H9 (cell line): ENCODE measurements at regions not wholly inside any gene's neighbourhood (a gene's known extent, or its start where the extent isn't known, plus 50 kb on each side); places are given as distances from the start of the nearest gene placed in this dataset.

ENCODE experiments used
- DNase-seq: peaks from one replicate; pipeline ENCODE4 v3.0.0-alpha.2; 2017
- H2AFZ ChIP-seq: one replicate; pipeline ENCODE4 v1.6.1; 2013; ENCODE audit warnings: mild to moderate bottlenecking, low read length, control low read depth, moderate library complexity
- H2AK5ac ChIP-seq: 2 replicates; pipeline ENCODE4 v1.6.1; 2013; ENCODE audit warnings: low read length, control low read depth, mixed read lengths; ENCODE audit not compliant: insufficient read length
- H2BK120ac ChIP-seq: one replicate; pipeline ENCODE4 v1.6.1; 2013; ENCODE audit warnings: low read depth, mild to moderate bottlenecking, low read length, control low read depth, inconsistent platforms; ENCODE audit not compliant: poor library complexity, severe bottlenecking
- H2BK12ac ChIP-seq: 2 replicates; pipeline ENCODE4 v1.6.1; 2013; ENCODE audit warnings: low read length, control low read depth, mixed read lengths, low read depth; ENCODE audit not compliant: insufficient read length
- H2BK15ac ChIP-seq: 2 replicates; pipeline ENCODE4 v1.6.1; 2013; ENCODE audit warnings: low read depth, low read length, control low read depth
- H2BK20ac ChIP-seq: one replicate; pipeline ENCODE4 v1.6.1; 2013; ENCODE audit warnings: low read depth, mild to moderate bottlenecking, low read length, control low read depth, inconsistent platforms; ENCODE audit not compliant: poor library complexity, severe bottlenecking
- H2BK5ac ChIP-seq: 2 replicates; pipeline ENCODE4 v1.6.1; 2013; ENCODE audit warnings: low read length, control low read depth, mixed read lengths; ENCODE audit not compliant: insufficient read length
- H3K14ac ChIP-seq: 2 replicates; pipeline ENCODE4 v1.6.1; 2013; ENCODE audit warnings: low read length, control low read depth; ENCODE audit not compliant: insufficient read depth
- H3K18ac ChIP-seq: 2 replicates; pipeline ENCODE4 v1.6.1; 2013; ENCODE audit warnings: low read depth, mild to moderate bottlenecking, mixed read lengths, low read length, control low read depth; ENCODE audit not compliant: insufficient read length
- H3K23ac ChIP-seq: 2 replicates; pipeline ENCODE4 v1.6.1; 2013; ENCODE audit warnings: low read length, control low read depth, mixed read lengths, low read depth; ENCODE audit not compliant: insufficient read length
- H3K23me2 ChIP-seq: 2 replicates; pipeline ENCODE4 v1.6.1; 2013; ENCODE audit warnings: low read depth, mild to moderate bottlenecking, mixed read lengths, low read length, control low read depth; ENCODE audit not compliant: insufficient read length, poor library complexity, severe bottlenecking
- H3K27ac ChIP-seq: 2 replicates; pipeline ENCODE4 v1.5.1; 2013; ENCODE audit warnings: low read length, control low read depth, mixed read lengths, low read depth; ENCODE audit not compliant: insufficient read length
- H3K27me3 ChIP-seq: 2 replicates; pipeline ENCODE4 v1.6.1; 2013; ENCODE audit warnings: low read length, control low read depth, inconsistent platforms; ENCODE audit not compliant: insufficient read depth
- H3K4ac ChIP-seq: 2 replicates; pipeline ENCODE4 v1.6.1; 2013; ENCODE audit warnings: low read depth, mild to moderate bottlenecking, control low read depth, inconsistent platforms, low read length, moderate library complexity
- H3K4me1 ChIP-seq: 2 replicates; pipeline ENCODE4 v1.6.1; 2013; ENCODE audit warnings: low read length, control low read depth, inconsistent platforms; ENCODE audit not compliant: insufficient read depth
- H3K4me2 ChIP-seq: 2 replicates; pipeline ENCODE4 v1.6.1; 2013; ENCODE audit warnings: low read length, control low read depth, mixed read lengths; ENCODE audit not compliant: insufficient read length, insufficient read depth
- H3K56ac ChIP-seq: 2 replicates; pipeline ENCODE4 v1.6.1; 2013; ENCODE audit warnings: low read depth, mild to moderate bottlenecking, mixed read lengths, low read length, control low read depth; ENCODE audit not compliant: insufficient read length
- H3K79me1 ChIP-seq: 2 replicates; pipeline ENCODE4 v1.6.1; 2013; ENCODE audit warnings: low read depth, mild to moderate bottlenecking, moderate library complexity, low read length, control low read depth, inconsistent platforms; ENCODE audit not compliant: insufficient read depth, poor library complexity, severe bottlenecking
- H3K79me2 ChIP-seq: 2 replicates; pipeline ENCODE4 v1.6.1; 2013; ENCODE audit warnings: low read length, control low read depth, inconsistent platforms; ENCODE audit not compliant: insufficient read depth
- H3K9ac ChIP-seq: 2 replicates; pipeline ENCODE4 v1.6.1; 2013; ENCODE audit warnings: low read length, control low read depth, mixed read lengths; ENCODE audit not compliant: insufficient read length; ENCODE audit errors: extremely low read depth
- H3K9me3 ChIP-seq: one replicate; pipeline ENCODE4 v1.6.1; 2013; ENCODE audit warnings: low read depth, low read length, inconsistent platforms; ENCODE audit not compliant: control insufficient read depth
- H3T11ph ChIP-seq: one replicate; pipeline ENCODE4 v1.6.1; 2013; ENCODE audit warnings: mild to moderate bottlenecking, low read length, control low read depth, inconsistent platforms
- H4K20me1 ChIP-seq: one replicate; pipeline ENCODE4 v1.6.1; 2013; ENCODE audit not compliant: control insufficient read depth, insufficient read length, insufficient read depth
- H4K5ac ChIP-seq: 2 replicates; pipeline ENCODE4 v1.6.1; 2013; ENCODE audit warnings: low read depth, mild to moderate bottlenecking, mixed read lengths, low read length, control low read depth; ENCODE audit not compliant: insufficient read length
- H4K8ac ChIP-seq: replicated peaks from 2 replicates; pipeline ENCODE4 v1.6.1; 2013; ENCODE audit warnings: low read length, control low read depth, mixed read lengths, low read depth; ENCODE audit not compliant: insufficient read length
- H4K91ac ChIP-seq: 2 replicates; pipeline ENCODE4 v1.6.1; 2013; ENCODE audit warnings: low read depth, mild to moderate bottlenecking, moderate library complexity, mixed read lengths, low read length, control low read depth; ENCODE audit not compliant: insufficient read length
- H3K27ac Mint-ChIP-seq, 3 experiments: 2 replicates in 2 of 3; 3 replicates in 1 of 3; pipeline ENCODE4 v1.8.0; 2020 to 2021; ENCODE audit warnings: mixed read lengths in 3 of 3, mild to moderate bottlenecking in 1 of 3, moderate library complexity in 1 of 3
- H3K27me3 Mint-ChIP-seq: 2 replicates; pipeline ENCODE4 v1.8.0; 2021; ENCODE audit warnings: low read depth, mild to moderate bottlenecking, moderate library complexity, mixed read lengths
- H3K36me3 Mint-ChIP-seq, 3 experiments: 2 replicates in 2 of 3; 3 replicates in 1 of 3; pipeline ENCODE4 v1.8.0; 2020 to 2021; ENCODE audit warnings: low read depth in 3 of 3, mixed read lengths in 3 of 3; ENCODE audit not compliant: insufficient read depth in 1 of 3
- H3K4me1 Mint-ChIP-seq, 2 experiments: 2 replicates each; pipeline ENCODE4 v1.8.0; 2020; ENCODE audit warnings: mixed read lengths in 2 of 2
- H3K4me3 Mint-ChIP-seq, 2 experiments: 2 replicates in 1 of 2; 3 replicates in 1 of 2; pipeline ENCODE4 v1.8.0; 2020 to 2021; ENCODE audit warnings: mild to moderate bottlenecking in 2 of 2, mixed read lengths in 2 of 2, moderate library complexity in 1 of 2
- H3K9me3 Mint-ChIP-seq, 2 experiments: 2 replicates in 1 of 2; 3 replicates in 1 of 2; pipeline ENCODE4 v1.8.0; 2020; ENCODE audit warnings: mild to moderate bottlenecking in 2 of 2, mixed read lengths in 2 of 2, moderate library complexity in 1 of 2
- CTCF ChIP-seq: fragments of 200-600 bp; sonication (generic); conservative IDR thresholded peaks from 3 replicates; pipeline ENCODE4 v1.8.0; 2021; ENCODE audit warnings: antibody characterized with exemption, mild to moderate bottlenecking
- WGBS: extraction: QIAGEN DNeasy Blood & Tissue Kit; methylation state at CpG from one replicate; pipeline ENCODE4 v1.1.7; 2013; ENCODE audit warnings: missing lambda C conversion rate, low lambda C conversion rate, mixed read lengths; ENCODE audit not compliant: insufficient read length; ENCODE audit errors: extremely low coverage; 5-methylcytosine and 5-hydroxymethylcytosine counted together

- no peak overlapping the region for H3K14ac ChIP-seq
- TF ChIP-seq CTCF, result no peak
- no peaks in the 10 kb centered on the region for H3K9me3 ChIP-seq
- H2BK120ac ChIP-seq, result no peak overlapping the region
- no peak overlapping the region for H4K8ac ChIP-seq
- no peak overlapping the region for H2BK20ac ChIP-seq
- no peak overlapping the region for H3K9ac ChIP-seq
- H3K23ac ChIP-seq, result no peak overlapping the region
- H2BK15ac ChIP-seq, result no peak overlapping the region
- no peaks in the 10 kb centered on the region for H3K36me3 Mint-ChIP-seq
- H3K27ac ChIP-seq, result no peak overlapping the region
- H3T11ph ChIP-seq, result no peak overlapping the region
- H3K4me2 ChIP-seq, result no peak overlapping the region
- H4K91ac ChIP-seq, result no peak overlapping the region
- no peak overlapping the region for H4K5ac ChIP-seq
- H3K18ac ChIP-seq, result no peak overlapping the region
- no peak overlapping the region; a peak in 1 of 7 replicates for H3K27ac Mint-ChIP-seq
- no peak overlapping the region for H2AFZ ChIP-seq
- H3K79me2 ChIP-seq, result no peaks in the 10 kb centered on the region
- H3K27me3 Mint-ChIP-seq, result peaks cover 5% of the 10 kb centered on the region; the same call in 1 of the 2 replicates
- no peaks in the 10 kb centered on the region for H3K79me1 ChIP-seq
- DNase-seq, result no peak
- no peak overlapping the region for H2AK5ac ChIP-seq
- no peaks in the 10 kb centered on the region for H4K20me1 ChIP-seq
- no peak overlapping the region for H2BK5ac ChIP-seq
- no peaks in the 10 kb centered on the region for H3K27me3 ChIP-seq
- no peak overlapping the region for H3K56ac ChIP-seq
- no peak overlapping the region for H3K4ac ChIP-seq
- H3K4me1 Mint-ChIP-seq, result no peaks in the 10 kb centered on the region
- WGBS, result no CpG with 5 or more reads among the region's 4 CpGs
- H3K23me2 ChIP-seq, result no peaks in the 10 kb centered on the region
- no peak overlapping the region for H3K4me3 Mint-ChIP-seq
- peaks cover 2% of the 10 kb centered on the region in 2 experiments; a peak in 2 of 5 replicates for H3K9me3 Mint-ChIP-seq
- H2BK12ac ChIP-seq, result no peak overlapping the region
- H3K4me1 ChIP-seq, result no peaks in the 10 kb centered on the region
These were observed 287.2 kb downstream of the CYP26B1 start for GRCh38 chr2:71860381-71860926.
